ENCODE measurements at regions not wholly inside any gene's neighbourhood (a gene's known extent, or its start where the extent isn't known, plus 50 kb on each side); places are given as distances from the start of the nearest gene placed in this dataset.
"Not testable (repeated sequence)": the region's sequence is repeated elsewhere in the genome, so short reads cannot be mapped to it uniquely, and the experiment has no call there.

GRCh38 chr1:104195395-104195794, 445.7 kb downstream of the AMY1C start:
- H3K9me3 Mint-ChIP-seq, result peaks cover 3% of the 10 kb centered on the region
- ChIA-PET CTCF (no interaction called here), POLR2A (no interaction called here)
- ATAC-seq (ENCODE audit: low read depth) (no peak), DNase-seq (no peak)
- intact Hi-C loops (cut with micrococcal nuclease), result no loop called here
- H3K27me3 Mint-ChIP-seq, result no peaks in the 10 kb centered on the region
- H3K4me1 Mint-ChIP-seq, result no peaks in the 10 kb centered on the region
- H3K27ac Mint-ChIP-seq, result no peak overlapping the region
- no peak for TF ChIP-seq CTCF (IDR thresholded peaks at IDR 0.05)
- no peak overlapping the region for H3K4me3 Mint-ChIP-seq
- no peaks in the 10 kb centered on the region for H3K36me3 Mint-ChIP-seq (ENCODE audit: low read depth)

- Mint-ChIP-seq H3K9me3 (peaks cover 3% of the 10 kb centered on the region), H3K27ac (no peak overlapping the region), H3K4me3 (no peak overlapping the region), H3K27me3 (no peaks in the 10 kb centered on the region), H3K4me1 (no peaks in the 10 kb centered on the region), H3K36me3 (ENCODE audit: low read depth) (no peaks in the 10 kb centered on the region)
- ChIA-PET POLR2A (no interaction called here), CTCF (no interaction called here)
- intact Hi-C loops (cut with micrococcal nuclease), result no loop called here
- ATAC-seq (ENCODE audit: low read depth), result no peak
- TF ChIP-seq CTCF (IDR thresholded peaks at IDR 0.05), result no peak
- no peak for DNase-seq
These were observed 446.4 kb downstream of the AMY1C start for GRCh38 chr1:104196136-104196535.

GRCh38 chr1:104197516-104197915, 447.8 kb downstream of the AMY1C start:
- H3K36me3 Mint-ChIP-seq (ENCODE audit: low read depth), result no peaks in the 10 kb centered on the region

GRCh38 chr1:104212239-104212638, 462.5 kb downstream of the AMY1C start:
- ATAC-seq (ENCODE audit: low read depth) (no peak), DNase-seq (no peak)
- ChIA-PET POLR2A (no interaction called here), CTCF (no interaction called here)
- Mint-ChIP-seq H3K36me3 (ENCODE audit: low read depth) (no peaks in the 10 kb centered on the region), H3K9me3 (peaks cover 7% of the 10 kb centered on the region), H3K4me1 (no peaks in the 10 kb centered on the region), H3K27ac (no peak overlapping the region), H3K4me3 (no peak overlapping the region), H3K27me3 (no peaks in the 10 kb centered on the region)
- intact Hi-C loops (cut with micrococcal nuclease), result no loop called here
- TF ChIP-seq CTCF (IDR thresholded peaks at IDR 0.05), result no peak

More at GRCh38 chr1:104197516-104197915, 447.8 kb downstream of the AMY1C start:
- H3K27me3 Mint-ChIP-seq, result no peaks in the 10 kb centered on the region
- intact Hi-C loops (cut with micrococcal nuclease), result no loop called here
- H3K9me3 Mint-ChIP-seq, result peaks cover 3% of the 10 kb centered on the region
- DNase-seq (no peak), ATAC-seq (ENCODE audit: low read depth) (no peak)
- no peaks in the 10 kb centered on the region for H3K4me1 Mint-ChIP-seq
- ChIA-PET CTCF (no interaction called here), POLR2A (no interaction called here)
- H3K27ac Mint-ChIP-seq, result no peak overlapping the region
- no peak overlapping the region for H3K4me3 Mint-ChIP-seq
- no peak for TF ChIP-seq CTCF (IDR thresholded peaks at IDR 0.05)

GRCh38 chr1:104217395-104217986, 467.8 kb downstream of the AMY1C start:
- DNase-seq; H3K27ac Mint-ChIP-seq; H3K27me3 Mint-ChIP-seq; intact Hi-C loops (cut with micrococcal nuclease); ATAC-seq (ENCODE audit: low read depth); POLR2A ChIA-PET; H3K36me3 Mint-ChIP-seq (ENCODE audit: low read depth); H3K4me3 Mint-ChIP-seq; CTCF ChIA-PET; H3K4me1 Mint-ChIP-seq: not testable (repeated sequence)
- H3K9me3 Mint-ChIP-seq, result peaks cover 11% of the 10 kb centered on the region

- no peak for TF ChIP-seq CTCF (IDR thresholded peaks at IDR 0.05)
- CTCF ChIA-PET, result no interaction called here
- no peaks in the 10 kb centered on the region for H3K27me3 Mint-ChIP-seq
- H3K9me3 Mint-ChIP-seq, result peaks cover 1% of the 10 kb centered on the region
- H3K4me3 Mint-ChIP-seq, result no peak overlapping the region
- ATAC-seq (ENCODE audit: low read depth) (no peak), DNase-seq (no peak)
- POLR2A ChIA-PET, result no interaction called here
- H3K4me1 Mint-ChIP-seq, result no peaks in the 10 kb centered on the region
- H3K27ac Mint-ChIP-seq, result no peak overlapping the region
- intact Hi-C loops (cut with micrococcal nuclease), result no loop called here
- no peaks in the 10 kb centered on the region for H3K36me3 Mint-ChIP-seq (ENCODE audit: low read depth)
These were observed 480.2 kb downstream of the AMY1C start for GRCh38 chr1:104229860-104230259.

Measured in activated B cell treated with CpG ODN at 0.5 μM for 24 hours (primary cell).